ENCODE measurements at regions not wholly inside any gene's neighbourhood (a gene's known extent, or its start where the extent isn't known, plus 50 kb on each side); places are given as distances from the start of the nearest gene placed in this dataset.

DNA sequence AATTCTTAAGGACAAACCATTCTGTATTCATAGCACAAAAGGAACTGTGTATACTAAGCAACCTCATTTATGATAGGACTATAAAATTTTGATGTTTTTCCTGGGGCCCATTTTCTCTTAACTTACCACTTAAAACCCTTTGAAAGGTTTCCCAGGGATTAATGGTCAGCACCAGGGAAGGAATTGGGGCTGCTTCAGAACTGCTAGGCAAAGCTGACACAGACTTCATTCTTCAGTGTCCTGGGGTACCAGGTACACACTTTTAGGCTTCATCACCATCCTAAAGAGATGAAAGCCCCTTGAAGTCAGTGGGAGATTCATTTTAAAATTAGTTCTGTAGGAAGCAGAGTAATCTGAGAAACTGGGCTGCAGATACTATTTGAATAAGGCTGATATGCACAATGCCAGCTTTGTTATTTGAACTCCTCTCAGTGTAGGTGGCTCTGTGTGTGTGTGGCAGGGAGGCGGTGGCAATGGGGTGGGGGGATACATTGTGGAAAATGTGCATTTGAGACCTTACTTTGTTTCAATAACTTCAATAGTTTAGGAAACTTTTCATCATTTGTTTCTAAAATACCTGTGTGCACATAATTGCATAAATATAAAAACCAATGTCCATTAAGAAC is 329.3 kb upstream of the DCN start:
- DNase-seq, result no peak
- Histone ChIP-seq H3K27me3 (ENCODE audit: control insufficient read depth, insufficient read depth, low read length) (no peaks in the 10 kb centered on the region), H3K36me3 (replicated peaks; ENCODE audit: control insufficient read depth, insufficient read depth, low read length) (no peaks in the 10 kb centered on the region), H3K4me3 (ENCODE audit: insufficient read depth, low read depth, low read length) (no peak overlapping the region)

GRCh38 chr12:91507754-91508153 is 325.1 kb upstream of the DCN start:
- no peaks in the 10 kb centered on the region for H3K36me3 ChIP-seq (replicated peaks; ENCODE audit: control insufficient read depth, insufficient read depth, low read length)
- no peak for DNase-seq
- H3K4me3 ChIP-seq (ENCODE audit: insufficient read depth, low read depth, low read length), result no peak overlapping the region
- no peaks in the 10 kb centered on the region for H3K27me3 ChIP-seq (ENCODE audit: control insufficient read depth, insufficient read depth, low read length)

DNA sequence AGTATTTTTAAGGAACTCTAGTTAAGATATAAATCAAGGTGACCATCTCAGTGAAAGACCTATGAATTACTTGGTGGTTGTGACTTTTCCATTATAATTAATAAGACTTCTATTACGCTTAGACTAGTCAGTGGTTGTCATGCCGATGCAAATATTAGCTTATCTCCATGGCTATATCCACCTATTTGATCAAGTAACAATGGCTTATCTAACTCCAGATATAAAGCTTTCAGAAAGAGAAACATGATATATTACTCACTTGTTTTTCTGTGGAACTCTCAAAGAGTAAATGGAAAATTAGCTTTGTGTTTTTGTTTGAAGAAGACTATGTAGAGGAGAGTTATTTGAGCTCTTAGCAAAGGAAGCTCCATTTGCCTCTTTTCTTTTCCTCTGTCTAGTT is 323.8 kb upstream of the DCN start:
- no peaks in the 10 kb centered on the region for H3K27me3 ChIP-seq (ENCODE audit: control insufficient read depth, insufficient read depth, low read length)
- no peaks in the 10 kb centered on the region for H3K36me3 ChIP-seq (replicated peaks; ENCODE audit: control insufficient read depth, insufficient read depth, low read length)
- no peak for DNase-seq
- no peak overlapping the region for H3K4me3 ChIP-seq (ENCODE audit: insufficient read depth, low read depth, low read length)

DNA sequence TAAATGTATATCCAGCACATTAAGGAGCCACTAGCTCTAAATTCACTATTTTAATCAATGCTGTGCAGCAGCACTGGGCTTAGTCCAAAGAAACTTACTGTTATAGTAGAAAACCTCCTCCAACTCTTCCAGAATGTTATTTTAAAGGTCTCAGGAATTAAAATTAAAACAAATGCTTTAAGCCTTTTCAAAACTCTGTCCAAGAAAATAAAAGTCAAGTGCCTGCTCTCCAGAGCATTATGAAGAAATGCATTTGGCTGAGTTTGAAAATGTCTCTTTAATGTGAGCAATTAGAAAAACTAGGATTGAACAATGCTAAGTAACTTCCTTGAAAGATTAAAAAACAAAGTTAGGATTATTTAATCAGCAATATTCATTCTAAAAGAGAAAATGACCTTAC is 322.4 kb upstream of the DCN start:
- Histone ChIP-seq H3K4me3 (ENCODE audit: insufficient read depth, low read depth, low read length) (no peak overlapping the region), H3K36me3 (replicated peaks; ENCODE audit: control insufficient read depth, insufficient read depth, low read length) (no peaks in the 10 kb centered on the region), H3K27me3 (ENCODE audit: control insufficient read depth, insufficient read depth, low read length) (no peaks in the 10 kb centered on the region)
- no peak for DNase-seq

- Histone ChIP-seq H3K27me3 (ENCODE audit: control insufficient read depth, insufficient read depth, low read length) (no peaks in the 10 kb centered on the region), H3K4me3 (ENCODE audit: insufficient read depth, low read depth, low read length) (no peak overlapping the region), H3K36me3 (replicated peaks; ENCODE audit: control insufficient read depth, insufficient read depth, low read length) (no peaks in the 10 kb centered on the region)
- no peak for DNase-seq
Observed at GRCh38 chr12:91502208-91502607, 319.6 kb upstream of the DCN start.

DNA sequence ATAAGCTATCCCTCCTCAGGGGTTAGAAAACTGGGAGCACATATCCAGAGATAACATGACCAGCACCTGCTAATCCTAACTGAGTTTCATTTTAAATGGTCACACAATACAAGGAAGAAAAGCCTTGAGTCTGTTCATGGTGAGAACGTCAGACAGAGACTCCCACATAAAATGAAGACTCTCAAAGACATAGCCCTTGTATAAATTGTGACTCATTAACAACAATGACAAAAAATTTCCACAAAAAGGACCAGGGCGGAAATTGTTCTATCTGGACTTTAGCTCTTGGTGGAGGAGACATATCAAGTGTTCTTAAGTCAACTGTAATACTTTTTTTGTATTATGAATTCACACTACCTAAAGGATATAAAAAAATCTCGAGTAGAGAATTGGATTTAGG is 313.7 kb upstream of the DCN start:
- Histone ChIP-seq H3K4me3 (ENCODE audit: insufficient read depth, low read depth, low read length) (no peak overlapping the region), H3K36me3 (replicated peaks; ENCODE audit: control insufficient read depth, insufficient read depth, low read length) (no peaks in the 10 kb centered on the region), H3K27me3 (ENCODE audit: control insufficient read depth, insufficient read depth, low read length) (no peaks in the 10 kb centered on the region)
- no peak for DNase-seq

- no peaks in the 10 kb centered on the region for H3K27me3 ChIP-seq (ENCODE audit: control insufficient read depth, insufficient read depth, low read length)
- no peak overlapping the region for H3K4me3 ChIP-seq (ENCODE audit: insufficient read depth, low read depth, low read length)
- no peak for DNase-seq
- H3K36me3 ChIP-seq (replicated peaks; ENCODE audit: control insufficient read depth, insufficient read depth, low read length), result no peaks in the 10 kb centered on the region
Observed at GRCh38 chr12:91493308-91493707, 310.7 kb upstream of the DCN start.

DNA sequence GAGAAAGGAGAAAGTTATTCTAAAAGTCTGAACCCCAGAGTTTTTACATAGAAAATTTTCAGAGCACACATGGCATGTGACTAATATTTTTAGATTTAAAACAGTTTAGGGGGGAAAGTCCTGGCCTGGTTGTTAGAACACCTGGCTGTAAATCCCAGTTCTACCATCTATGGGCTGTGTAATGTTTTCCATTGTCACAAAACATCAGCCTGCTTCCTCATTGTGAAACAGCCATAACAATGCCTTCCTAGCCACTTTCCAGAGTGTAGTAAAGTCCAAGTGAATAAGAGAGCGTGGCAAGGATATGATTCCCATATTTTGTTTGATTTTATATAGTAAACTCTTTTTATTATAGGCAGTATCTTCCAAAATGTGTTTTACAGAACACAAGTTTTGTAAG is 310.0 kb upstream of the DCN start:
- Histone ChIP-seq H3K36me3 (replicated peaks; ENCODE audit: control insufficient read depth, insufficient read depth, low read length) (no peaks in the 10 kb centered on the region), H3K4me3 (ENCODE audit: insufficient read depth, low read depth, low read length) (no peak overlapping the region), H3K27me3 (ENCODE audit: control insufficient read depth, insufficient read depth, low read length) (no peaks in the 10 kb centered on the region)
- DNase-seq, result no peak

DNA sequence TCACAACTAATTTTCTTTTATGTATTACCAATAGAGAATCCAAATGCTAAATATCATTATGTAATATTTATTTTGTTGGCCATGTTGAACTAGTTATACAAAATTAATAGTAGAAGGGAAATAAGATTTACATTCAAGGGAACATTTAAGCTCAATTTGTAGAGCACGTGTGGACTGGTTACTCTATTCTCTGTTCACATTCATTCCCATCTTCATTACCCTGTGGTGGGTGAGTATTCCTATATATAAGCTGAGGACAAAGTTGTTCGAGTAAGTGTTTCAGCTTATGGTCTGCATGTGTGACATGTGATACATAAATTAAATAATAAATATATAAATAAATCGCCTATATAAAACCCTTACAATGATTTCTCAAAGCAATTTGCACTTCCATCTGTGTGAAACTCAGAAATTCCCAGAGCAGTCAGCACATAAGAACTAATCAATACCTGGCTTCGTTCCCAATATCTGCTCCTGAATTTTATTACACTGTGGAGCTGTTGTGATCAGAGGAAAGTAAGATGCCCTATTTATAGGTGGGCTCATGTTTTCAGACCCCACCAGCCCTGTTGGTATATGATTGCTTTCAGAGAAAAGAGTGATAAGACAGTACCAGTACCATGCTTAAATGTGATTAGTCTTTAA is 308.2 kb upstream of the DCN start:
- no peak for DNase-seq
- H3K4me3 ChIP-seq (ENCODE audit: insufficient read depth, low read depth, low read length), result no peak overlapping the region
- no peaks in the 10 kb centered on the region for H3K27me3 ChIP-seq (ENCODE audit: control insufficient read depth, insufficient read depth, low read length)
- H3K36me3 ChIP-seq (replicated peaks; ENCODE audit: control insufficient read depth, insufficient read depth, low read length), result no peaks in the 10 kb centered on the region

DNA sequence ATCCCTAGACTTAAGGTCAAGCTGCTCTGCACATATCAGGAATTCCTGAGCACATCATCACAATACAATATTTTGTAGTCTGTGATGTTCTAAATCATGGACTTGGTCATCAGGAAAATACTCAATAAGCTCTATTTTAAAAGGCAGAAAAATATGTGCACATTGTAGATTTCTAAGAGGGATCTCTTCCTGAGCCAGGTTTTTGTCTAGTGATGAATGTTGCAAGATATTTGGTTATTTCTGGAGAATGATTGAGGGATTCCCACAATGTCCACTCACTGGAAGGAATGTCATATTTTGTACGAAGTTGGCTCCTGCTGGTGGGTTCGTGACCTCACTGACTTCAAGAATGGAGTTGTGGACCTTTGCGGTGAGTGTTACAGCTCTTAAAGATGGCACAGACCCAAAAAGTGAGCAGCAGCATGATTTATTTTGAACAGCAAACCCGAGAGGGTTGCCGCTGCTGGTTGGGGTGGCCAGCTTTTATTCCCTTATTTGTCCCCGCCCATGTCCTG is 300.9 kb upstream of the DCN start:
- DNase-seq, result no peak
- H3K27me3 ChIP-seq (ENCODE audit: control insufficient read depth, insufficient read depth, low read length), result no peaks in the 10 kb centered on the region
- H3K36me3 ChIP-seq (replicated peaks; ENCODE audit: control insufficient read depth, insufficient read depth, low read length), result no peaks in the 10 kb centered on the region
- no peak overlapping the region for H3K4me3 ChIP-seq (ENCODE audit: insufficient read depth, low read depth, low read length)

GRCh38 chr12:91482231-91482630 is 299.6 kb upstream of the DCN start:
- Histone ChIP-seq H3K36me3 (replicated peaks; ENCODE audit: control insufficient read depth, insufficient read depth, low read length) (no peaks in the 10 kb centered on the region), H3K4me3 (ENCODE audit: insufficient read depth, low read depth, low read length) (no peak overlapping the region), H3K27me3 (ENCODE audit: control insufficient read depth, insufficient read depth, low read length) (no peaks in the 10 kb centered on the region)
- no peak for DNase-seq

- H3K4me3 ChIP-seq (ENCODE audit: insufficient read depth, low read depth, low read length), result no peak overlapping the region
- no peaks in the 10 kb centered on the region for H3K36me3 ChIP-seq (replicated peaks; ENCODE audit: control insufficient read depth, insufficient read depth, low read length)
- no peaks in the 10 kb centered on the region for H3K27me3 ChIP-seq (ENCODE audit: control insufficient read depth, insufficient read depth, low read length)
- no peak for DNase-seq
Observed at GRCh38 chr12:91478500-91478899, 295.9 kb upstream of the DCN start.

DNA sequence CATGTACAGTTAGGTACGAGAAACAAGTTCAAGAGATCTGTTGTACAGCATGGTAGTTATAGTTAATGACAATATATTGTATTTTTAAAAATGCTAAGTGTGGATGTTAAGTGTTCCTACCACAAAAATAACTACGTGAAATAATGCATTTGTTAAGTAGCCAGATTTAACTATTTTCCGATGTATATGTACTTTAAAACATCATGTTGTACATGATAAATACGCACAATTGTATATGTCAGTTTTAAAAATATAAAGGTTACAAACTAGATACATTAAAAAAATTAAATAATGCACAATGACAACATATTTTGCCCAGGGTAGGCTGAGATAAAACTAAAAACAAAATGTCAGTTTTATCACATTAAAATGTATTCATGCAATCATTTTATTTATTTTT is 285.1 kb upstream of the DCN start:
- H3K27me3 ChIP-seq (ENCODE audit: control insufficient read depth, insufficient read depth, low read length), result no peaks in the 10 kb centered on the region
- H3K36me3 ChIP-seq (replicated peaks; ENCODE audit: control insufficient read depth, insufficient read depth, low read length), result no peaks in the 10 kb centered on the region
- no peak for DNase-seq
- H3K4me3 ChIP-seq (ENCODE audit: insufficient read depth, low read depth, low read length), result no peak overlapping the region

DNA sequence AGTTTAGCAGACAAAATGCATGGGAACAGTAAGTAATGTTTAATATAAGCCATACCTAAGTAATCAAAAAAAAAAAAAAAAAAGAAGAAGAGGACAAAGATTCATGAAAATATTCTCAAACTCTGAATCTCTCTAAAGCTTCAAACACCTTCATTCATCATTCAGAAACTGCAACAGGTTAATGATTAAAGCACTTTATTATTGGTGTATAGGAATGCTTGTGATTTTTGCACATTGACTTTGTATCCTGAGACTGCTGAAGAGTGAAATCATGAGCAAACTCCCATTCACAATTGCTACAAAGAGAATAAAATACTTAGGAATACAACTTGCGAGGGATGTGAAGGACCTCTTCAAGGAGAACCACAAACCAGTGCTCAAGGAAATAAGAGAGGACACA is 278.4 kb upstream of the DCN start:
- Histone ChIP-seq H3K4me3 (ENCODE audit: insufficient read depth, low read depth, low read length) (no peak overlapping the region), H3K36me3 (replicated peaks; ENCODE audit: control insufficient read depth, insufficient read depth, low read length) (no peaks in the 10 kb centered on the region), H3K27me3 (ENCODE audit: control insufficient read depth, insufficient read depth, low read length) (no peaks in the 10 kb centered on the region)
- DNase-seq, result no peak

GRCh38 chr12:91460469-91460868 is 277.9 kb upstream of the DCN start:
- no peak for DNase-seq
- H3K4me3 ChIP-seq (ENCODE audit: insufficient read depth, low read depth, low read length), result no peak overlapping the region
- no peaks in the 10 kb centered on the region for H3K36me3 ChIP-seq (replicated peaks; ENCODE audit: control insufficient read depth, insufficient read depth, low read length)
- no peaks in the 10 kb centered on the region for H3K27me3 ChIP-seq (ENCODE audit: control insufficient read depth, insufficient read depth, low read length)

GRCh38 chr12:91455321-91455720 is 272.7 kb upstream of the DCN start:
- Histone ChIP-seq H3K27me3 (ENCODE audit: control insufficient read depth, insufficient read depth, low read length) (no peaks in the 10 kb centered on the region), H3K4me3 (ENCODE audit: insufficient read depth, low read depth, low read length) (no peak overlapping the region), H3K36me3 (replicated peaks; ENCODE audit: control insufficient read depth, insufficient read depth, low read length) (no peaks in the 10 kb centered on the region)
- no peak for DNase-seq

All from H7 (cell line).